PC-9 (cell line): ENCODE measurements at regions not wholly inside any gene's neighbourhood (a gene's known extent, or its start where the extent isn't known, plus 50 kb on each side); places are given as distances from the start of the nearest gene placed in this dataset.

Experiments used
- CTCF ChIP-seq: fragments of 200-600 bp; sonication (generic); conservative IDR thresholded peaks from 2 replicates; pipeline ENCODE4 v1.6.1; 2017; ENCODE audit warnings: mixed run types, antibody characterized with exemption, mild to moderate bottlenecking, moderate library complexity
- EZH2 ChIP-seq: fragments of 200-600 bp; sonication (generic); IDR thresholded peaks from 2 replicates; pipeline ENCODE4 v1.8.0; 2017; ENCODE audit warnings: antibody characterized with exemption, low read depth

GRCh38 chr1:113192980-113193379 is 120.0 kb downstream of the LRIG2 start:
- TF ChIP-seq CTCF (no peak), EZH2 (no peak)
